ENCODE measurements at regions not wholly inside any gene's neighbourhood (a gene's known extent, or its start where the extent isn't known, plus 50 kb on each side); places are given as distances from the start of the nearest gene placed in this dataset.

- no peaks in the 10 kb centered on the region for H3K36me3 ChIP-seq
- H3K27me3 ChIP-seq, result no peaks in the 10 kb centered on the region
- no peaks in the 10 kb centered on the region for H3K9me3 ChIP-seq
- no peak for TF ChIP-seq CTCF (IDR thresholded peaks at IDR 0.05; ENCODE audit: low read depth, low read length)
- DNase-seq, result no peak
- no peak overlapping the region for H3K4me3 ChIP-seq (ENCODE audit: low read depth, low read length)
- H3K4me1 ChIP-seq, result no peaks in the 10 kb centered on the region
Observed at GRCh38 chr5:33364406-33364805, 76.4 kb upstream of the TARS1 start.

GRCh38 chr5:33367416-33367815 lies 73.3 kb upstream of the TARS1 start:
- Histone ChIP-seq H3K27me3 (no peaks in the 10 kb centered on the region), H3K4me1 (no peaks in the 10 kb centered on the region), H3K36me3 (no peaks in the 10 kb centered on the region), H3K4me3 (ENCODE audit: low read depth, low read length) (no peak overlapping the region), H3K9me3 (no peaks in the 10 kb centered on the region)
- no peak for DNase-seq
- TF ChIP-seq CTCF (IDR thresholded peaks at IDR 0.05; ENCODE audit: low read depth, low read length), result no peak

GRCh38 chr5:33369485-33370465 lies 71.0 kb upstream of the TARS1 start:
- H3K9me3 ChIP-seq, result no peaks in the 10 kb centered on the region
- H3K27me3 ChIP-seq, result no peaks in the 10 kb centered on the region
- H3K4me3 ChIP-seq (ENCODE audit: low read depth, low read length), result no peak overlapping the region
- no peak for TF ChIP-seq CTCF (IDR thresholded peaks at IDR 0.05; ENCODE audit: low read depth, low read length)
- no peaks in the 10 kb centered on the region for H3K4me1 ChIP-seq
- no peak for DNase-seq
- no peaks in the 10 kb centered on the region for H3K36me3 ChIP-seq

GRCh38 chr5:33370466-33370859 lies 70.3 kb upstream of the TARS1 start:
- DNase-seq, result no peak
- Histone ChIP-seq H3K4me3 (ENCODE audit: low read depth, low read length) (no peak overlapping the region), H3K9me3 (no peaks in the 10 kb centered on the region), H3K36me3 (no peaks in the 10 kb centered on the region), H3K27me3 (no peaks in the 10 kb centered on the region), H3K4me1 (no peaks in the 10 kb centered on the region)
- no peak for TF ChIP-seq CTCF (IDR thresholded peaks at IDR 0.05; ENCODE audit: low read depth, low read length)

GRCh38 chr5:33371660-33372059 lies 69.1 kb upstream of the TARS1 start:
- Histone ChIP-seq H3K27me3 (no peaks in the 10 kb centered on the region), H3K36me3 (no peaks in the 10 kb centered on the region), H3K4me1 (no peaks in the 10 kb centered on the region), H3K4me3 (ENCODE audit: low read depth, low read length) (no peak overlapping the region), H3K9me3 (no peaks in the 10 kb centered on the region)
- no peak for DNase-seq
- TF ChIP-seq CTCF (IDR thresholded peaks at IDR 0.05; ENCODE audit: low read depth, low read length), result no peak
